Stimulated activated CD4-positive, alpha-beta T cell treated with anti-CD3 and anti-CD28 coated beads, Interleukin-2, amount 100 ng/mL, for 4 hours (primary cell): ENCODE measurements at regions not wholly inside any gene's neighbourhood (a gene's known extent, or its start where the extent isn't known, plus 50 kb on each side); places are given as distances from the start of the nearest gene placed in this dataset.

Experiments
- DNase-seq: peaks from one replicate; pipeline ENCODE4 v3.0.0-alpha.2; 2020; ENCODE audit warnings: low read depth

GRCh38 chr14:66375046-66375964 is 110.9 kb upstream of the CCDC196 start:
- DNase-seq = no peak

DNA sequence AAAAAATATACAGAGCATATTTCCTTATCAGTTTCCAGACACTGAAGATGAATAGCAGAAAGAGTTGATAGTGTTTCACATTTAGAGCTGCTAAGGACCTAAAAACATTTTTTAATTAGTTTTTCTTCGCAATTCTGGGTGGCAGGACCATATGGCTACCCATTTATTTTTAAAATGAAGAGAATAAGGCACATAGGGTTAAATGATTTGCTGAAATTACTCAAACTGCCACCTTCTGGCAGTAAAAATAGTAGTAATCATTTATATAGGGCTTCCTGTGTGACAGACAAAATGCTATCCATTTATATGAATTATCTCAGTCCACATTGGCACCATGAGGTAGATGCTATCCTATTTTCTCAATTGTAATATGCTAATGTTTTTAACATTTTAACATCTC is 108.6 kb upstream of the CCDC196 start:
- DNase-seq = no peak

GRCh38 chr14:66378712-66379505 is 107.3 kb upstream of the CCDC196 start:
- no peak for DNase-seq

DNA sequence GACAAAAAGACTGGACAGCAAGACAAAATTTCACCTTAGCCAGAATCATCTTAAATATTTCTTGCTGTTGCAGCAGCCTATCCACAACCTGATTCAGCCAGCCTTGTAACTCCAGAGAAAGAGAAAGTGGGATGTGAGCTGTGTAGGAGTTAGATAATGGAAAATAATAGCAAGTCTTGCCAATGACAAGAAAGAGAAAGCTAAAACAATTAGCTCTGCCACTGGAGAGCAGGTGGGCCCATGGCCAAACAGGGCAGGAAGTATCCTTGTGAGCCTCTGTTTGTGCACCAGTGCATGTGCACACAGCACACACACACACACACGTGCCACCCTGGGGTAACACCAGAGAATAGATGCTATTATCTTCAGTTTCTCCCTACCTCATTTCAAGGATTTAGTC is 106.0 kb upstream of the CCDC196 start:
- DNase-seq = no peak

DNA sequence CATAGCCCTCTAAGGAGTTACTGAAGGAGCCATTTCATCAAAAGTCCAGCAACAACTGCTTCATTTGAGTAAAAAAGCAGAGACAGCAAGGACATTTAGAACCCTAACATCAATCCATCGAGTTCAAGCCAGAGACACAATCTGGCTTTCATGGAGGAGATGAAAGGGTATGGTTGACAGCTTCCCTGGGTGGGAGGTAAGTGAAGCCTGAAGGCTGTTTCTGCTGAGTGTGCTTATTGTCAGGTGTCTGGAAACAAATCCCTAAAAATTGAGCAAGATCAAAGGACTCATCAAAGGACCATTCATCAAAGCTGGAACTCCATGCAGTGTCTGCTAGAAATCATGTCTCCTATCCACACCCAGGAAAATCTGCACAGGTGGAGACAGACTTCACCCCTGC is 104.4 kb upstream of the CCDC196 start:
- no peak for DNase-seq

DNA sequence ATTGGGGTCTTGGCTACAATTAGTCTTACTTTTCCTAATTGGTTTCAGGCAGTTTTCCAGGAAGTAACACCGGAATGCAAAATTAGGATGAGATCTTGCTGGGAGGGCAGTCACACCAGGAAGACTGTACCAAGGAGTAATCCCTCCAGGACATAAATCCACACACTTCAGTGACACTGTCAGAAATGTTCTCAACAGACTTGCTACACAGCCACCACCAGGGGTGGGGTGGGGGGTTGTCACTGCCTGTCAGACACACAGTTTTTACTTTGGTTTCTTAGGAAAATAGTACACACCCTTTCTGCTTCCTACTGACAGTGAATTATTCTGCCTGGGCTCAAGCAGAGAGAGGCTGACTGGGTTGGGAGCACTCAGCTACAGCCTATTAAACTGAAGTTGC is 102.9 kb upstream of the CCDC196 start:
- no peak for DNase-seq

- DNase-seq = no peak
Observed at GRCh38 chr14:66383771-66384170, 102.4 kb upstream of the CCDC196 start.

DNA sequence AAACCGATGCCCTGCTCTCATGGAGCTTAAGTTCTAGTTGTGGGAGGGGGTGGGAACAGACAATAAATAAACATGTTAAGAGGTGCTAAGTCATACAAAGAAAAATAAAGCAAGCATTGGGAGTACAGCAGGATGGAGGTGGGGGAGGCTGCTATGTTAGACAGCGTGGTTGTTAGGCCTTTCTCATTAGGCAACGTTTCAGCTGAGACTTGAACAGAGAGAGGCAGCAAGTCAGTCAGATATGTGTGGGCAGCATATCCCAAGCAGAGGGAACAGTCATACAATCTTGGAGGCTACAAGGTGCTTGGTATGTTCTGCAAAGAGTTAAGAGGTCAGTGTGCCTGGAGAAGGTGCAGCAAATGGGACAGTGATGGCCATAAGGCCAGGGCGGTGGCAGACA is 97.7 kb upstream of the CCDC196 start:
- DNase-seq = no peak

DNA sequence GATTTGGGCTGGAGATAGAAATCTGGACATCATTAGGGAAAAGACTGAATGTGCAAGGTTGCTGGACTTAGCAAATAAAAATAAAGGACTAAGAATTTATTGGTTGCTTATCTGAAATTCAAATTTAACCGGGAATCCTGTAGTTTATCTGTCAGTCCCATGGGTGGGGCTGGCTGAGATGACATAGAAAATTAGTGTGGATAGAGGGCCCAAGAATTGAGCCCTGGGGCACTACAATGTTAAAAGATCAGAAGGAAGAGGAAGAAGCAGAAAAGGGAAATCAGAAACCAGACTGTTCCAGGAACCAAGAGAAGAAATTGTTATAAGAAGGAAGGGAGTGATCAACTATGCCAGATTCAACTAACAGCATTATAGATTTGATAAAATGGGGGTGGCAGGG is 96.7 kb upstream of the CCDC196 start:
- DNase-seq = no peak

GRCh38 chr14:66395300-66395699 is 90.9 kb upstream of the CCDC196 start:
- DNase-seq = no peak

DNA sequence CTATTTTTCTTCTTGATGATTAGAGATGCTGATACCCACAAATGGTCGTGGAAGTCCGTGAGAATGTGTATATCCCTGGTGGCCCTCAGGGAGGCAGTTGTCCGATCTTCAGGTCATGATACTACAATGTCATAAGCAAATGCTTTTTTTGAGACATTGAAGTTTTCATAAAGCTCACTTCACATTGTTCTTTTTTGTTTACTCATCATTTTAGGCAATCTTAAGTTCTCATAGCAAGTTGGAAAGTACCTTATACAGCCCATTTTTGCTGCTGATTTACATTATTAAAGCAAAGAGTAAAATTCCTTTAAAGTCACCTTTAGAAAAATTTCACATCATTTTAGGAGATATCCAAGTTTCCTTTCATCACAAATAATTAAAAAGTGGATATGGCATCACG is 90.0 kb upstream of the CCDC196 start:
- DNase-seq = no peak

DNA sequence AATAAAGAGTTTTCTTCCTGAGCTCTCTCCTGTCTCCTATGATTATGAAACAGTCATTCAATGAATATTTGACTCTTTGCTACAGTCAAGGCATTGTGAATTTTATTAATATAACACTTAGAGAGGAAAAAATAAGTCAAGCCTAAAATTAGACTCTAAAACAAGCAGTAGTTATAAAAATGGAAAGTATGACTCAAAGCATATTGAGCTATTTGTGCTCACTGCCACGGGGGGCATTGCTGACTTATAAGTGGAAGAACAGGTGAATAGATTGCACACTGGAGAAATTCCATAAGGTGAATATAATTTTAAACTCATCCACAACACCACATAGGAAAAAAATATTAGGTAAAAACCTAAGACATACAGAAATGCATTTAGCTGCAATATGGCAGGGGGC is 87.7 kb upstream of the CCDC196 start:
- DNase-seq = no peak

DNA sequence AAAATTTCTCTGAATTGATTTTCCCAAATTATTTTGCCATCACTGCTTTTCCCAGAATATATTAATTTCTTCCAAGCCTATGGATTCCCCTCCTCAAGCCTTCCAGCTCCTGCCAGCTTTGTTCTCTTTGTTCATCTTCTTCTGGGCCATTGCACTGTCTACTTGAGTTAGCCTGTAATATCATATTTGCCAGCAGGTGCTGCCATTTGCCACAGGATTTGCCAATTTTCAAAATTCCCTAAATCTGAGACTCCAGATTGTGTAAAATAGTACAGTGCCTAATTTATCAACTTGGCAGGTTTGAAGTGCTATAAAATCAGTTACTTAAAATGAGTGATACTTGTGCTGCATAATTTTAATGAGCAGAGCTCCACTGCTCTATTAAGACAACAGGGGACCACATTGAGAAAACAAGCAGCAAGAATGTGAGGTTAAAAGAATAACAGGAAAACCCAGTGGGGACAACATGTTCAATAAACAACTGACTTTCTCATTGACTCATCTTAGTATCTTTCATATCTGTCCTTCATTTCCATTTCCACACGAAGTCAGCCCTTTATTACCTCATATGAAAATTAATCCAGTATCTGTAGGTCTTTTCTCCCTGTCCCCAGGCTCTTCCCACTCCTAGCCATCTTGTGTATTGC is 84.6 kb upstream of the CCDC196 start:
- no peak for DNase-seq

DNA sequence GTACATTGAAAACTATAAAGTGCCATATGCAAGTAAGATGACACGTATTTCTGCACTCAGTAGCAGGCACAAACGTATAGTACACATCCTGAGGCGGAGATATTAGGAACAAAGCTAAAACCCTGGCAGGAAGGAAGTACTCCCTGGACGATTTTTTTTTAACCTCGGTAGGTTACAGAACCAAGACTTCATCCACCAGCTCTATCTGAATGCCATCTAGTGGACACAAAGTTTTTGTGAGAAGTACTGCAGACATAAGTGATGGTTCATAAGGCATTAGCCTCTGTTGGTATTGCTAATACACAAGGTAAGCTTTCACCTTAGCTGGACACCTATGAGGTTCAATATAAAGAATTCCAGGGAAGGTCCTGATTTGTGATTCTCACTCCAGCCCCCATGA is 83.0 kb upstream of the CCDC196 start:
- DNase-seq = no peak

DNA sequence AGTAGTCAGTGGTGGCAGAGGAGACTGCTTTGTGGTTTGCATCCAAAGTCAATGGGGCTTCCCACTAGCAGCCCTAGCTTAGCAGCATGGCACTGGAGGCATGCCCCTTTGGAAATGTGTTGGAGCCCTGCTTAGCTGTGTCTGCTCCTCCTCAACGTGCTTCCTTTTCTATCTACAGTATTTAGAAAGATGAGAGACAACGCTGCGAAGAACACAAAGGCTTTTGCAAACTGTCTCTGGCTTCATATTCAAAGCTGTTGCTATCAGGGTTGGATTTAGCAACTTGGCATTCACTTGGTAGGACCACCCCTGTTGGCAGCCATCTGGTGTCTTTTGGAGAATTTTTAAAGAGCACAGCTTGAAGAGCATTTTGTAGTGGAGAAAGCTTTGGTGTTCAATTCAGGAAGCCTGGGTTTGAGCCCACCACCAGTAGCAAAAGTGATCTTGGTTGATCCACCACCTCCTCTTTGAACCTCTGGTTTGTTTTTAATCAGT is 82.1 kb upstream of the CCDC196 start:
- no peak for DNase-seq

GRCh38 chr14:66405158-66405557 is 81.0 kb upstream of the CCDC196 start:
- no peak for DNase-seq

- DNase-seq = no peak
Observed at GRCh38 chr14:66413901-66414300, 72.3 kb upstream of the CCDC196 start.

GRCh38 chr14:66414511-66414910 is 71.7 kb upstream of the CCDC196 start:
- no peak for DNase-seq

GRCh38 chr14:66420251-66421006 is 65.7 kb upstream of the CCDC196 start:
- no peak for DNase-seq

GRCh38 chr14:66421990-66422946 is 63.9 kb upstream of the CCDC196 start:
- no peak for DNase-seq

- DNase-seq = no peak
Observed at GRCh38 chr14:66425402-66425801, 60.8 kb upstream of the CCDC196 start.
